ENCODE measurements at regions not wholly inside any gene's neighbourhood (a gene's known extent, or its start where the extent isn't known, plus 50 kb on each side); places are given as distances from the start of the nearest gene placed in this dataset.

DNA sequence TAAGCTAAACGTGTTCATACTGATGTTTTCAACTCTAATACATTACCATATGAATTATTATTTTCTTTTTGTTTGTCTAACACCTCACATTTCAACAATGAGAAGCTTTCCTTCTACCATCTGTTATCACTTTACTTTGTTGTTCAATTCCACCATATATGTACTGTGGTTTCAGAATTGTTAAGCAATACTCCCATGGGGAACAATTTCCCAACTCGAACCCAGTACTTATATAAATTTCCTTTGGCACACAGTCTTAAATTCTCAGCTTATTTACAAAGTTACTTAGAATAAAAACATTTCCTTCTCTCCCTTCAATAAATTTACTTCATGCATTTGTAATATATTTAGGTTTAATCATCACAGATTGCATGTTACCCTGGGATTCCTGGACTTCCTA lies 1764.4 kb downstream of the OTOL1 start:
- TF ChIP-seq JUND (IDR thresholded peaks at IDR 0.05), result no peak
- TF ChIP-seq, protein P1, sequence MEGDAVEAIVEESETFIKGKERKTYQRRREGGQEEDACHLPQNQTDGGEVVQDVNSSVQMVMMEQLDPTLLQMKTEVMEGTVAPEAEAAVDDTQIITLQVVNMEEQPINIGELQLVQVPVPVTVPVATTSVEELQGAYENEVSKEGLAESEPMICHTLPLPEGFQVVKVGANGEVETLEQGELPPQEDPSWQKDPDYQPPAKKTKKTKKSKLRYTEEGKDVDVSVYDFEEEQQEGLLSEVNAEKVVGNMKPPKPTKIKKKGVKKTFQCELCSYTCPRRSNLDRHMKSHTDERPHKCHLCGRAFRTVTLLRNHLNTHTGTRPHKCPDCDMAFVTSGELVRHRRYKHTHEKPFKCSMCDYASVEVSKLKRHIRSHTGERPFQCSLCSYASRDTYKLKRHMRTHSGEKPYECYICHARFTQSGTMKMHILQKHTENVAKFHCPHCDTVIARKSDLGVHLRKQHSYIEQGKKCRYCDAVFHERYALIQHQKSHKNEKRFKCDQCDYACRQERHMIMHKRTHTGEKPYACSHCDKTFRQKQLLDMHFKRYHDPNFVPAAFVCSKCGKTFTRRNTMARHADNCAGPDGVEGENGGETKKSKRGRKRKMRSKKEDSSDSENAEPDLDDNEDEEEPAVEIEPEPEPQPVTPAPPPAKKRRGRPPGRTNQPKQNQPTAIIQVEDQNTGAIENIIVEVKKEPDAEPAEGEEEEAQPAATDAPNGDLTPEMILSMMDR (IDR thresholded peaks at IDR 0.05 in 2 of 3, conservative IDR thresholded peaks at IDR 0.05 in 1 of 3; ENCODE audit: borderline replicate concordance in 1 of 3, insufficient read depth in 1 of 3, low read depth in 2 of 3, low read length in 2 of 3), result no peak
- TF ChIP-seq EZH2phosphoT487 (IDR thresholded peaks at IDR 0.05; ENCODE audit: borderline replicate concordance), result no peak
- TF ChIP-seq POLR2AphosphoS5 (IDR thresholded peaks at IDR 0.05; ENCODE audit: low read depth, low read length), result no peak
- TF ChIP-seq YY1 (IDR thresholded peaks at IDR 0.05; ENCODE audit: extremely low read depth, insufficient replicate concordance, low read depth, low read length), result no peak

Measured in HCT116 (cell line).